ENCODE measurements at regions not wholly inside any gene's neighbourhood (a gene's known extent, or its start where the extent isn't known, plus 50 kb on each side); places are given as distances from the start of the nearest gene placed in this dataset.

GRCh38 chr5:159702826-159703225 is 213.5 kb upstream of the ADRA1B start:
- no peak for DNase-seq (ENCODE audit: low read depth)
- H3K4me3 ChIP-seq (replicated peaks; ENCODE audit: low read depth, low read length) = no peak overlapping the region
- TF ChIP-seq, protein P1, sequence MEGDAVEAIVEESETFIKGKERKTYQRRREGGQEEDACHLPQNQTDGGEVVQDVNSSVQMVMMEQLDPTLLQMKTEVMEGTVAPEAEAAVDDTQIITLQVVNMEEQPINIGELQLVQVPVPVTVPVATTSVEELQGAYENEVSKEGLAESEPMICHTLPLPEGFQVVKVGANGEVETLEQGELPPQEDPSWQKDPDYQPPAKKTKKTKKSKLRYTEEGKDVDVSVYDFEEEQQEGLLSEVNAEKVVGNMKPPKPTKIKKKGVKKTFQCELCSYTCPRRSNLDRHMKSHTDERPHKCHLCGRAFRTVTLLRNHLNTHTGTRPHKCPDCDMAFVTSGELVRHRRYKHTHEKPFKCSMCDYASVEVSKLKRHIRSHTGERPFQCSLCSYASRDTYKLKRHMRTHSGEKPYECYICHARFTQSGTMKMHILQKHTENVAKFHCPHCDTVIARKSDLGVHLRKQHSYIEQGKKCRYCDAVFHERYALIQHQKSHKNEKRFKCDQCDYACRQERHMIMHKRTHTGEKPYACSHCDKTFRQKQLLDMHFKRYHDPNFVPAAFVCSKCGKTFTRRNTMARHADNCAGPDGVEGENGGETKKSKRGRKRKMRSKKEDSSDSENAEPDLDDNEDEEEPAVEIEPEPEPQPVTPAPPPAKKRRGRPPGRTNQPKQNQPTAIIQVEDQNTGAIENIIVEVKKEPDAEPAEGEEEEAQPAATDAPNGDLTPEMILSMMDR (IDR thresholded peaks at IDR 0.05; ENCODE audit: low read length, missing control alignments) = no peak

DNA sequence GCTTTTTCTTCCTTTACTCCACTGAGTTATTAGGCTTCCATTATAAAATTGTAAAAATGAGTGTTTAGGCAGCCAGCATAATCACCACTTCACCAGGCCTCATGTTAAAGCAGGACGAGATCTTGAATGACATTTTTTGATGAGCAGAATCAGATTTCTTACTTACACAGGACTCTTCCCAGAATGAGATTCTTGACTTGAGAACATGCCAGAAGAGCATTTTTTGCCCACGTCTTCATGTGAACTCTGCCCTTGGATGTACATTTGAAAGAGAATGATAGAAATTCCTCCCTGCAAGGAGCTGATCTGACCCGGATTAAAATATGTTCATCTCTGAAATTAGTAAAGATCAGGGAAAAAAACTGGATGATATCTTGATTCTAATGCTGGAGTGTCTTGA is 212.1 kb upstream of the ADRA1B start:
- no peak for DNase-seq (ENCODE audit: low read depth)
- H3K4me3 ChIP-seq (replicated peaks; ENCODE audit: low read depth, low read length) = no peak overlapping the region
- TF ChIP-seq, protein P1 (IDR thresholded peaks at IDR 0.05; ENCODE audit: low read length, missing control alignments) = no peak

DNA sequence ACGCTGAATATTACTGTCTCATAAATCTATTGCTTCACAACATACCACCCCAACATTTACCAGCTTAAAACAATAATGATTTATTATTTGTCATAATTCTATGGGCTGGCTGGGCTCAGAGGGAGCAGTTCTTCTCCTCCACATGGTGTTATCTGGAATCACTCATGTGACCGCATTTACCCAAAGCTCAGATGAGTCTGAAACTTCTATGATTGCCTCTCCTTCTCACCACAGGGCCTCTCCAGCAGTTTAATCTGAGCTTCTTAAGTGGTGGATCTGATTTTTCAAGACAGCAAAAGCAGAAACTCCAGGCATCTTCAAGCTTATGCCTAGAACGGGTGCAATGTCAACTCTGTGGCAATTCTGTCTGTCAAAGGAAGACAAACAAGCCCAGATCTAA is 210.3 kb upstream of the ADRA1B start:
- DNase-seq (ENCODE audit: low read depth) = no peak
- TF ChIP-seq, protein P1 (IDR thresholded peaks at IDR 0.05; ENCODE audit: low read length, missing control alignments) = no peak
- H3K4me3 ChIP-seq (replicated peaks; ENCODE audit: low read depth, low read length) = no peak overlapping the region

DNA sequence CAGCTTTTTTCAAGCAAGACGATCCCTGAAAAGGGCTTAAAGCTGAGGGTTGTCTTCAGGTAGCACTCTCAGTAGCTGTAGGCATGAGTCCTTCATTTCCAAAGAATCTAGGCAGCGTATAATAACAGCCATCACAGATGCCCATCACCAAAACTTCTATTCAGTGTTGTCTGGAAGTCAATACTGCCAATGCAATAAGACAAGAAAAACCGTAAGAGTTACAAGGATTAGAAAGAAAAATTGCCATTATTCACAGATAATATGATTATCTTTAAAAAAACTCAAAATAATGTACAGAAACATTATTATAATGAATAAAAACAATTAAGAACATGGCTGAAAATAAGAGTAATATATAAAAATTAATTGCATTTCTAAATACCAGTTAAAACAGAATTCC is 208.2 kb upstream of the ADRA1B start:
- no peak overlapping the region for H3K4me3 ChIP-seq (replicated peaks; ENCODE audit: low read depth, low read length)
- DNase-seq (ENCODE audit: low read depth) = no peak
- TF ChIP-seq, protein P1 (IDR thresholded peaks at IDR 0.05; ENCODE audit: low read length, missing control alignments) = no peak

- TF ChIP-seq, protein P1 (IDR thresholded peaks at IDR 0.05; ENCODE audit: low read length, missing control alignments) = no peak
- no peak overlapping the region for H3K4me3 ChIP-seq (replicated peaks; ENCODE audit: low read depth, low read length)
- DNase-seq (ENCODE audit: low read depth) = no peak
Measured at GRCh38 chr5:159712672-159713071, 203.6 kb upstream of the ADRA1B start.

DNA sequence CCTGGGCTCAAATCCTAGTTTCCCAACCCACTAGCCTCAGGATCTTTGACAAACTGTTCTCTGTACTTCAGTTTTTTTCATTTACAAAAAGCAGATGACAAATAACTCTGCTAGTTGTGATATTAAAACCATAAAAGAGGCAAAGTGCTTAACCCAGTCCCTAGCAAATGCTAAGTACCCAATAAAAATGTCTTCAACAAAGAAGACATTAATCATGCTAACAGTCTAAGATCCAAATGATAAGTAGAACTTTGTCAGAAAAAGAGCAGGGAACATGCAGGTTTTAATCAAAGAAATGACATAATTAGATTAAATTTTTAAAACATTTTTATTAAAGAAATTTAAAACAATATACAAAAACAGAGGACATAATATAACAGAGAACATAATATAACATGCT is 203.0 kb upstream of the ADRA1B start:
- DNase-seq (ENCODE audit: low read depth) = no peak
- TF ChIP-seq, protein P1 (IDR thresholded peaks at IDR 0.05; ENCODE audit: low read length, missing control alignments) = no peak
- H3K4me3 ChIP-seq (replicated peaks; ENCODE audit: low read depth, low read length) = no peak overlapping the region

DNA sequence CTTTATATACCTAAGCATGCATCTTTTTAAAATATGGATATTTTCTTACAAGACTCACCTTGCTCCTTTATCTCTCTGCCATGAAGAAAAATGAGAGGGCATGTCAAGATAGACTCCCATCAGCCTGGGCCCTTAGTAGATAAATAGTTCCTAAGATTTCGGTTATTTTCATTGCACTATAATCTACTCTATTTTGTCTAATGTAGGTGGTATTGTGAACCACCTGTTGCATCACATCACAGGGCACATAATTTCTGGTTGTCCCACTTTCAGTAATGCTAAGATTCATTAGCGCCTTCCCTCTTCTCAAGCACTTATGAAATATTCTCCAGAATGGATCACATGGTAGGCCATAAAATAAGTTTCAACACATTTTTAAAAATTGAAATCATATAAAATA is 202.5 kb upstream of the ADRA1B start:
- no peak for DNase-seq (ENCODE audit: low read depth)
- TF ChIP-seq, protein P1 (IDR thresholded peaks at IDR 0.05; ENCODE audit: low read length, missing control alignments) = no peak
- no peak overlapping the region for H3K4me3 ChIP-seq (replicated peaks; ENCODE audit: low read depth, low read length)
